GM21529 (cell line): ENCODE measurements at regions not wholly inside any gene's neighbourhood (a gene's known extent, or its start where the extent isn't known, plus 50 kb on each side); places are given as distances from the start of the nearest gene placed in this dataset.
"Not testable (repeated sequence)": the region's sequence is repeated elsewhere in the genome, so short reads cannot be mapped to it uniquely, and the experiment has no call there.

Experiments
- ATAC-seq: cut with Tn5 transposase; IDR thresholded peaks from one replicate; pipeline ENCODE4 v1.9.1; 2021; ENCODE audit not compliant: unreplicated experiment

DNA sequence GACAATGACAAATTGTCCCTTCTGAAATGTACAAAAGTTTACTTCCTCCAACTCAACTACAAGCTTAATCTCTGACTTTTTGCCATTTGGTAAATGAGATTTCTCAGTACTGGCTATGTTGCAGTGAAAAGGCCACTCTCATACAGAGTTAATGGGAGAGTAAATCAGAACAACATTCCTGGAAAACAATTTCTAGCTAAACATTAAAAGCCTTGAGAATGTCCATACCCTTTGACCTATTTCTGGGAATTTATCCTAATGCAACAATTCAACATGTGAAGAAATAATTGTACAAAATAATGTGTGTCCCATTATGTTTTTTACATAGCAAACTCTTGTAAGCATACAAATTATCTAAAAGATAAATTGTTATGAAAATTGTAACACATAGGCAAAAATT is 56.3 kb upstream of the SPEF2 start:
- ATAC-seq, result no peak

DNA sequence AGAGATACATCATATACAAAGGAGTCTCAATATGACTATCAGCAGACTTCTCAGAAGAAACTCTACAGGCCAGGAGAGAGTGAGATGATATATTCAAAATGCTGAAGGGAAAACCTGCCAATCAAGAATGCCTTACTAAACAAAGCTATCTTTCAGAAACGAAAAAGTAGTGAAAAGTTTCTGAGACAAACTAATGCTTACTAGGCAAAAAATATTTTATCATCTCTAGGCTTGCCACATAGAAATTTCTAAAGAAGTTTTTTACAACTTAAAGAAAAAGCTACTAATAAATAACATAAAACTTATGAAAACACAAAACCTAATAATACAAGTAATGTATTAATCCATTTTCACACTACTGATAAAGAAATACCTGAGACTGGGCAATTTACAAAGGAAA is 59.9 kb upstream of the SPEF2 start:
- no peak for ATAC-seq

- no peak for ATAC-seq
Observed at GRCh38 chr5:35557199-35557598, 60.5 kb upstream of the SPEF2 start.

- ATAC-seq, result no peak
Observed at GRCh38 chr5:35554016-35554415, 63.6 kb upstream of the SPEF2 start.

- no peak for ATAC-seq
Observed at GRCh38 chr5:35545190-35545589, 72.5 kb upstream of the SPEF2 start.

- no peak for ATAC-seq
Observed at GRCh38 chr5:35543408-35543807, 74.3 kb upstream of the SPEF2 start.

GRCh38 chr5:35540002-35540401 is 77.7 kb upstream of the SPEF2 start:
- no peak for ATAC-seq

GRCh38 chr5:35538198-35538931 is 79.3 kb upstream of the SPEF2 start:
- no peak for ATAC-seq

DNA sequence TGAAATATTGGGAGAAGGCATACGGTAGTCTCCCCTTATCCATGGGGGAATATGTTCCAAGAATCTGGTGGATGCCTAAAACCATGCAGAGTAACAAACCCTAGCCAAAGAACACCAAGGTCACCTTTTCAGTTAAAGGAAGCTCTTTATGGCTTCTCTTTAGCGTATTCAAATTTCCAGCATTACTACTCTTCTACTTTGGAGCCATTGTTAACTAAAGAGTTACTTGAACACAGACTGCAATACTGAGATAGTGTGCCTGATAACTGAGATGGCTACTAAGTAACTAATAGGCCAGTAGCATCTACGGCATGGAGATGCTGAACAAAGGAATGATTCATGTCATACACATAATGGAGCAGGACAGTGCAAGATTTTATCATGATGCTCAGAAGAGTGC is 84.5 kb upstream of the SPEF2 start:
- ATAC-seq, result no peak

- not testable (repeated sequence) for ATAC-seq
Observed at GRCh38 chr5:35531553-35531952, 86.1 kb upstream of the SPEF2 start.

GRCh38 chr5:35518104-35518503 is 99.6 kb upstream of the SPEF2 start:
- peak; percentile 98 for ATAC-seq

DNA sequence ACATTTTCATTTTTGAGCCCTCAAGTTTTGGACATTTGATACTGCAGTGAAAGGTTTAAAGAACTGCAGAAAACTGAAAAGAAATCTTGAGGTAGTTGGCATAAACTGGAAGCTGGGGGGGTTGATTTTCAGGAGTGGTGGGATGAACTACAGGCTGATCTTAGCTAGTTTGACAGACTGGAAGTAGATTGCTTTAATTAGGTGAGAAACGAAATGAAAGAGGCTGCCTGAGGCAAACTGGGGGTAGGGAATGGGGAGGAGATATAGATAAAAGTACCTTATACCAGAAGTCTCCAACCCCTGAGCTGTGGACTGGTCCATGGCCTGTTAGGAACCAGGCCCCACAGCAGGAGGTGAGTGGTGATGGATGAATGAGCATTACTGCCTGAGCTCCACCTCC is 101.4 kb upstream of the SPEF2 start:
- ATAC-seq, result no peak

GRCh38 chr5:35513612-35514011 is 104.1 kb upstream of the SPEF2 start:
- no peak for ATAC-seq

- no peak for ATAC-seq
Observed at GRCh38 chr5:35502206-35502605, 115.5 kb upstream of the SPEF2 start.

- ATAC-seq, result no peak
Observed at GRCh38 chr5:35488791-35489190, 128.9 kb upstream of the SPEF2 start.

- ATAC-seq, result no peak
Observed at GRCh38 chr5:35488055-35488454, 129.6 kb upstream of the SPEF2 start.

DNA sequence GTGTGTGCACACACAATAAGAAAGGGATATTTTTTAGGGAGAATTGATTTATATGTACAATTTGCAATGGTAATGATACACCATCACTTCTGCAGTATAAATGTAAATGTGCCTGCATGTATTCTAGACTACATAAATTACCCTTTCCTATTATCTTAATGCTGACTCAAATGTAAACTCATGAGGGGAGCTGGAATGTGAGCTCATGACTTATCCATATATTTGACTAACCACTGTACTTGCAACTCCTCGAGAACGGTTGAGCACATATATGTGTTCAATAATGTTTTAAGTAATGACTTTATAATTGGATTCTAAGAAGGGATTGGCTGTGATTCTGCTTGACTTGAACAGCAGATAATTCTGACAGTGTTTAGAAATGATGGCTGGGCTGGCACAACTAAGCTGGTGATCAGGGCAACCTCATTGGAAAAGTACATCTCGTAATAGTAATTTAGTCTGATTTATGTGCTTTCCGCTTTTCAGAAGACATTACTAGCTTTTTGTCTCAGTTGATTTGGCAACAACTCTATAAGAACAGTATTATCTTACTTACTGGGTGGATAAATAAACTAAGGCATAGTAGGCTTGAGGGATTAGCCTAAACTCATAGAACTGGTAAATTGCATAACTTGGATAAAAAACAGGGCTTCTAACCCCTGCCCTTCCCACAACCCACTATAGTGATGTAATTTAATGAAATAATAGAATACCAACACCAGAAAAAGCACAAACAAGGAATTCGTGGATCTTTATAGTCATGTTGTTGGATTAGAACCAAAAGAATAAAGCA is 130.2 kb upstream of the SPEF2 start:
- no peak for ATAC-seq

- no peak for ATAC-seq
Observed at GRCh38 chr5:35485487-35485886, 132.2 kb upstream of the SPEF2 start.

GRCh38 chr5:35484241-35484640 is 133.4 kb upstream of the SPEF2 start:
- ATAC-seq, result no peak

GRCh38 chr5:35483780-35484179 is 133.9 kb upstream of the SPEF2 start:
- no peak for ATAC-seq

- ATAC-seq, result no peak
Observed at GRCh38 chr5:35483191-35483590, 134.5 kb upstream of the SPEF2 start.

GRCh38 chr5:35482167-35482755 is 135.4 kb upstream of the SPEF2 start:
- ATAC-seq, result no peak
